Testis (tissue), 2 donors: ENCODE measurements at regions not wholly inside any gene's neighbourhood (a gene's known extent, or its start where the extent isn't known, plus 50 kb on each side); places are given as distances from the start of the nearest gene placed in this dataset.

Experiments
- DNase-seq: peaks from one replicate; pipeline ENCODE4 v3.0.0-alpha.2; 2019
- H3K27ac ChIP-seq, 2 donors: fragments of 200-600 bp; sonication (generic); one replicate each; pipeline ENCODE4 v1.5.1; 2019
- H3K27me3 ChIP-seq: fragments of 200-600 bp; sonication (generic); one replicate; pipeline ENCODE4 v1.5.1; 2019
- H3K36me3 ChIP-seq: fragments of 200-600 bp; sonication (generic); one replicate; pipeline ENCODE4 v1.5.1; 2017; ENCODE audit warnings: low read depth; ENCODE audit errors: missing control alignments
- H3K4me1 ChIP-seq: fragments of 200-600 bp; sonication (generic); one replicate; pipeline ENCODE4 v1.5.1; 2019
- H3K4me3 ChIP-seq, 2 donors: fragments of 200-600 bp; sonication (generic); one replicate each; pipeline ENCODE4 v1.5.1; 2017 to 2019
- H3K9me3 ChIP-seq: fragments of 200-600 bp; sonication (generic); one replicate; pipeline ENCODE4 v1.5.1; 2017
- POLR2A ChIP-seq: fragments of 450-650 bp; IDR thresholded peaks from one replicate; pipeline ENCODE4 v1.6.1; 2017; ENCODE audit warnings: antibody characterized with exemption, mild to moderate bottlenecking, moderate library complexity
- WGBS, 2 donors: methylation state at CpG; one replicate each; pipeline ENCODE4 v1.1.5; 2018; 5-methylcytosine and 5-hydroxymethylcytosine counted together
- intact Hi-C: fragments of 100-400 bp; cut with DNase I; formaldehyde crosslinking; loops from one replicate; pipeline ENCODE4 v1.15.1; 2023; ENCODE audit warnings: low total_unique reads
- TF ChIP-seq, protein P1 (sequence below), 3 experiments: fragments of 450-650 bp in 2 of 3; fragments of 200-600 bp in 1 of 3; sonication (generic) in 1 of 3; IDR thresholded peaks; one replicate each; pipeline ENCODE4 v1.5.1; 2016 to 2019; ENCODE audit warnings: antibody characterized with exemption in 3 of 3, mild to moderate bottlenecking in 2 of 3, moderate library complexity in 1 of 3

DNA sequence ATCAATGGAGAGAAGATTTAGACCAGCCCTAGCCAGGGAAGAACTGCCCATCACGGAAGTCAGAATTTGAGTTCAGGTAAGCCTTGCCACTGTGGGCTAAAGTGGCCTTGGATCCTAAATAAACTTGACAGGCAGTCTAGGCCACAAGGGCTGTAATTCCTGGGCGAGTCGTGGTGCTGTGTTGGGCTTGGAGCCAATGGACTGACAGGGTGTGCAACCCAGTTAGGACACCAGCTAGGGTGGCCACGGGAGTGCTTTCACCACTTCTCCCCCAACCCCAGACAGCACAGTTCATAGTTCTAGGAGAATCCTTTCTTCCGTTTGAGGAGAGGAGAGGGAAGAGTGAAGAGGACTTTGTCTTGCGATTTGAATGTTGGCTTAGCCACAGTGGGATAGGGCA is 422.4 kb downstream of the DOK5 start:
- Histone ChIP-seq H3K27me3 (no peaks in the 10 kb centered on the region), H3K9me3 (no peaks in the 10 kb centered on the region), H3K4me1 (no peaks in the 10 kb centered on the region), H3K4me3 (no peak overlapping the region), H3K36me3 (no peaks in the 10 kb centered on the region), H3K27ac (no peak overlapping the region)
- 80 to 88% methylated on average over 2 to 6 of the region's 6 CpGs for WGBS, 2 donors
- TF ChIP-seq, protein P1, sequence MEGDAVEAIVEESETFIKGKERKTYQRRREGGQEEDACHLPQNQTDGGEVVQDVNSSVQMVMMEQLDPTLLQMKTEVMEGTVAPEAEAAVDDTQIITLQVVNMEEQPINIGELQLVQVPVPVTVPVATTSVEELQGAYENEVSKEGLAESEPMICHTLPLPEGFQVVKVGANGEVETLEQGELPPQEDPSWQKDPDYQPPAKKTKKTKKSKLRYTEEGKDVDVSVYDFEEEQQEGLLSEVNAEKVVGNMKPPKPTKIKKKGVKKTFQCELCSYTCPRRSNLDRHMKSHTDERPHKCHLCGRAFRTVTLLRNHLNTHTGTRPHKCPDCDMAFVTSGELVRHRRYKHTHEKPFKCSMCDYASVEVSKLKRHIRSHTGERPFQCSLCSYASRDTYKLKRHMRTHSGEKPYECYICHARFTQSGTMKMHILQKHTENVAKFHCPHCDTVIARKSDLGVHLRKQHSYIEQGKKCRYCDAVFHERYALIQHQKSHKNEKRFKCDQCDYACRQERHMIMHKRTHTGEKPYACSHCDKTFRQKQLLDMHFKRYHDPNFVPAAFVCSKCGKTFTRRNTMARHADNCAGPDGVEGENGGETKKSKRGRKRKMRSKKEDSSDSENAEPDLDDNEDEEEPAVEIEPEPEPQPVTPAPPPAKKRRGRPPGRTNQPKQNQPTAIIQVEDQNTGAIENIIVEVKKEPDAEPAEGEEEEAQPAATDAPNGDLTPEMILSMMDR (IDR thresholded peaks at IDR 0.05) = no peak
- TF ChIP-seq POLR2A = no peak
- intact Hi-C loops = no loop called here
- no peak for DNase-seq

DNA sequence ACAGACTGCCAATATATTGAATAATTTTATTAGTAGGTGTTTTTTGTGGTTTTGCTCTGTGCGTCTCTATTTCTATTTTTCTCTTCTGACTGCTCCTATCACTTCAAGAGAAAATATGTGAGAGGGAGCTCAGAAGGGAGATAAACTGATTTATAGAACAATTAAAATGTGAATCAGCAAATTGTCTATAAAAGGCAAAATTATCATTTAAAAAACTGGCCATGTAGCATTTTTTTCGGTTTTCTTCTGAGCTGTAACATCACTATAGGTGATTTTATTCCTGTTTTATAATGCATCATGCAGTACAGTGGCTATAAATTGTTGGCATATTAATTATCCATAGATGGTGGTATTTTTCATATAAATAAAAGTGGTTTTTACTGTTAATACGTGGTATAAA is 416.5 kb downstream of the DOK5 start:
- TF ChIP-seq, protein P1 (IDR thresholded peaks at IDR 0.05) = no peak
- TF ChIP-seq POLR2A = no peak
- 56 to 71% methylated on average over 3 of the region's 3 CpGs for whole genome bisulfite sequencing, 2 donors
- Histone ChIP-seq H3K27me3 (no peaks in the 10 kb centered on the region), H3K9me3 (no peaks in the 10 kb centered on the region), H3K4me1 (no peaks in the 10 kb centered on the region), H3K36me3 (no peaks in the 10 kb centered on the region), H3K27ac (no peak overlapping the region), H3K4me3 (no peak overlapping the region)
- no peak for DNase-seq
- intact Hi-C loops = no loop called here

DNA sequence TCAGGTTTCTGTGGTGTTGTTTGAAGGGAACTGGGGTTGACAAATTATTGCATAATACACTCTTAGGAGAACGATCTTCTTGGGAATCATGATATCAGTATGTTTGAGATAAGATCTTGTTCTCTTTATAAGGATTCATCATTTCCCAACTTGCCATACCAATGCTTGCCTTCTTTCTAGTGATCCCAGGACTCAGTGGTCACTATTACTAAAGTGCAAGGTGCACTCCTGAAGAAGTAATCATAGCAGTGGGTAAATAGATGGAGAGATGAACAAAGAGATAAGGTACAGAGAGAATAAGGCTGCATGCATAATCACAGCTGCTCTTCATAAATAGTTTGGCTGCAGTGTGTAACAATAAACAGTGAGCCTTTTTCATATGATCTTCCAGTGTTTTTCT is 404.0 kb downstream of the DOK5 start:
- H3K9me3 ChIP-seq = no peaks in the 10 kb centered on the region
- 75 to 92% methylated on average over 1 of the region's 1 CpG for WGBS, 2 donors
- no peak for DNase-seq
- no peaks in the 10 kb centered on the region for H3K27me3 ChIP-seq
- H3K4me1 ChIP-seq = no peaks in the 10 kb centered on the region
- no peak overlapping the region for H3K4me3 ChIP-seq
- no peaks in the 10 kb centered on the region for H3K36me3 ChIP-seq
- no peak overlapping the region for H3K27ac ChIP-seq
- intact Hi-C loops = no loop called here
- no peak for TF ChIP-seq POLR2A
- TF ChIP-seq, protein P1 (IDR thresholded peaks at IDR 0.05) = no peak

DNA sequence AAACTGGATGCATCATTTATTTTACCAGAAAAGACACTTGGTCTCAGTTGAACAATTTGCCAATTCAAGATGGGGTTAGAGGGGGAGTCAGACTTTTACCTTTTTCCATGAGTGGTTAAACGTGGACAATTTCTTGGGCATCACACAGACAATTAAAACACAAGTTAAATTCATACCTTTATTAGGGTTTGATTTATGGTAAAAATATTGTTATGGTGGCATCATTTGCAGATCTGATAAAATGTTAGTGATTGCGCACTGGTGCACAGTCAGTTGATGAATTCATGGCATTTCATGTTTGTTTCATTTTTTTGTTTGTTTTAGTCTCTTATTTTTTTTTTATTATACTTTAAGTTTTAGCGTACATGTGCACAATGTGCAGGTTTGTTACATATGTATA is 399.9 kb downstream of the DOK5 start:
- Histone ChIP-seq H3K9me3 (no peaks in the 10 kb centered on the region), H3K4me3 (no peak overlapping the region), H3K27me3 (no peaks in the 10 kb centered on the region), H3K4me1 (no peaks in the 10 kb centered on the region), H3K36me3 (no peaks in the 10 kb centered on the region), H3K27ac (no peak overlapping the region)
- intact Hi-C loops = no loop called here
- TF ChIP-seq, protein P1 (IDR thresholded peaks at IDR 0.05) = no peak
- TF ChIP-seq POLR2A = no peak
- WGBS, 2 donors = 76 to 85% methylated on average over 3 of the region's 3 CpGs
- no peak for DNase-seq

DNA sequence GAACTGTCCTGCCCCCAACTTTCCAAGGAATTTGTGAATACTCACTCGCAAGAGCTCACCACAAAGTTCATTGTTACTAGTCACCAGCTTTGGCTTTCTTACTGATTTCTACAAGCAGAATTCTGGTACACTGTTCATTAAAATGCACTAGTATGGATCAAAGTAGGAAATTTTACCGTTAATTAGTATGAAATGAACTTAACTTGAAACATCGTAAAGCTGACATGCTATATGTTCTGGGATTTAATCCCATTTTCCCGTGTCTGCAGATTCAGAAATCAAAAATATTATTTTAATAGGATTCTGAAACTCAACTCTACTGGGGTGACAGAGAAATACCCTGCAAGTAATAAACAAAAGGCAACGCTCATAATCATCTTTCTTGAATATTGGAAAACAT is 399.3 kb downstream of the DOK5 start:
- DNase-seq = no peak
- TF ChIP-seq, protein P1 (IDR thresholded peaks at IDR 0.05) = no peak
- TF ChIP-seq POLR2A = no peak
- Histone ChIP-seq H3K4me3 (no peak overlapping the region), H3K4me1 (no peaks in the 10 kb centered on the region), H3K9me3 (no peaks in the 10 kb centered on the region), H3K27me3 (no peaks in the 10 kb centered on the region), H3K36me3 (no peaks in the 10 kb centered on the region), H3K27ac (no peak overlapping the region)
- WGBS, 2 donors = 64 to 75% methylated on average over 5 of the region's 5 CpGs
- intact Hi-C loops = no loop called here
